ENCODE measurements at regions not wholly inside any gene's neighbourhood (a gene's known extent, or its start where the extent isn't known, plus 50 kb on each side); places are given as distances from the start of the nearest gene placed in this dataset.

DNA sequence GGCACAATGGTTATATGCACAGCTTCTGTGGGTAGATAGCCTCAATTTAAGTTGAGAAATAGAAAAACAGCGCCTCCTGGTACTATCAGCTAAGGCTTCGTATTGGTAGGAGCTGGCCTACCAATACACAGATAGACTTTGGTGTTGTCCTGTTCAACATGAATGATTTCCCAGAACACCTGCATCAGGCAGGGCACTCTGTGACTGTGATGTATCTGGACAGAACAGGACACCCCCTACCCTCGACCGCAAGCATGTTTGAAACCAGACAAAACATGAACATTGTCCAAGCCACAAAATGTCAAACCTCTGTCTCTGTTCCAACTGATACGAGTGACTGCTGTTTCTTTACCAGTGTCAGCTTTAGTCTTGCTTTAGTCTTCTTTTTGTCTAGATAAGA is 144.9 kb downstream of the HAPSTR1 start:
- H3K27ac Mint-ChIP-seq, result no peak overlapping the region
- intact Hi-C loops (cut with micrococcal nuclease), result no loop called here
- H3K4me3 Mint-ChIP-seq, result no peak overlapping the region
- H3K9me3 Mint-ChIP-seq, result peaks cover 4% of the 10 kb centered on the region
- no peaks in the 10 kb centered on the region for H3K36me3 Mint-ChIP-seq (ENCODE audit: low read depth)
- no peak for DNase-seq (ENCODE audit: low spot score)
- H3K4me1 Mint-ChIP-seq (ENCODE audit: low read depth), result no peaks in the 10 kb centered on the region
- H3K27me3 Mint-ChIP-seq (ENCODE audit: insufficient read depth), result peaks cover 2% of the 10 kb centered on the region

DNA sequence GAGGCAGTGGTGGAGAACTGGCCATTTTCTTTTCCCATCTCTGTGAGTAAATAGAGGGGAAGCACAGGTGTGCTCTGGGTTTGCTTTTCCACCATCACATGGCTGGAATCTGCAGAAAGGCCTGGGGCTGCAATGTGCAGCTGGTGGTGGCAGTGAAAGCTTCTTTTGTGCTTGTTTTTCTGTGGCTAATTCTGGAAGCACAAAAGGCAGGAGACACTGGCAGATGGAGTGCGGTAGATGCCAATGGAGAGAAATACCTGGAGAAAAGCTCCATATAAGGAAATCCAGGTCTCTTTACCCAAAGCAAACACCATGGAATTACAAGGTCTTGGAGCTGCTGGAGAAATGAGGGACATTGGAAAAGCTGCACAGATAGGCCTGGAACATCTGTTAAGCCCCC is 146.9 kb downstream of the HAPSTR1 start:
- peaks cover 2% of the 10 kb centered on the region for H3K27me3 Mint-ChIP-seq (ENCODE audit: insufficient read depth)
- no peaks in the 10 kb centered on the region for H3K4me1 Mint-ChIP-seq (ENCODE audit: low read depth)
- H3K27ac Mint-ChIP-seq, result no peak overlapping the region
- intact Hi-C loops (cut with micrococcal nuclease), result no loop called here
- no peak for DNase-seq (ENCODE audit: low spot score)
- peaks cover 4% of the 10 kb centered on the region for H3K9me3 Mint-ChIP-seq
- H3K36me3 Mint-ChIP-seq (ENCODE audit: low read depth), result no peaks in the 10 kb centered on the region
- no peak overlapping the region for H3K4me3 Mint-ChIP-seq

DNA sequence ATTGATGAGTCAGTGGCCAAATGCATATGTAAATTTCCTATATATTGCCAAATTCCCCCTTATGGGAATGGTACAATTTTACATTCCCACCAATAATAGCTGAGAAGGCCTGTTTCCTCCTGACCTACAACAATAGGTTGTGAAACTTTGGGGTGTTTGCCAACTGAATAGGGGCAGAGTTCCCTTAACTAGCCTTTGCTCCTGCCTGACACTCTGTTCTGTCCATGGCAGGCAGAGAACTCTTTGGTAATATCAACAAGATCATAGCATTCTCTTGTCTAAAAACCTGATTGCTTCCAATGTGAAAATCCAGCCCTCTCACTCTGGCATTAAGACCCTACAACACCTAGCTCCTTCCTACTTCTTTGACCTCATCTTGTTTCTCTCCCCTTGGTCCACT is 149.7 kb downstream of the HAPSTR1 start:
- H3K4me3 Mint-ChIP-seq, result no peak overlapping the region
- peaks cover 1% of the 10 kb centered on the region for H3K27me3 Mint-ChIP-seq (ENCODE audit: insufficient read depth)
- no peaks in the 10 kb centered on the region for H3K36me3 Mint-ChIP-seq (ENCODE audit: low read depth)
- intact Hi-C loops (cut with micrococcal nuclease), result no loop called here
- H3K4me1 Mint-ChIP-seq (ENCODE audit: low read depth), result no peaks in the 10 kb centered on the region
- H3K27ac Mint-ChIP-seq, result no peak overlapping the region
- H3K9me3 Mint-ChIP-seq, result peaks cover 4% of the 10 kb centered on the region
- DNase-seq (ENCODE audit: low spot score), result no peak

DNA sequence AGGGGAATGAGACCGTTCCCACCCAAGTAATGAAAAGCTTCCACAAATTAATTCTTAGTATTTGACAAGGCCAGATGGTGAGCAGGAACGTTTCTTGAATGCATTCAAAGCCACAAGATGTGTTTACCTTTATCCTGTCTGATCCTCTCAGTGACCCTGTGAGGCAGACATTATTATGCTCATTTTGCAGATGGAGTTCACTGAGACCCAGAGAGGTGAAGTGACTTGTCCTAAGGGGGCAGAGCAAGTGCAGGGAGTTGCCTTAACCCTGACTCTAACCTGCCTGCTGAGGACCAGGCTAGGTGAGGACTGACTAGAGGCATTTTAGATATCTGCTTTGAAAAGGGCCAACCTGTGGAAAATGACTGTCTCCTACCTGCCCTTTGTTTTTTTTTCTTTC is 156.7 kb downstream of the HAPSTR1 start:
- no peaks in the 10 kb centered on the region for H3K4me1 Mint-ChIP-seq (ENCODE audit: low read depth)
- DNase-seq (ENCODE audit: low spot score), result no peak
- H3K4me3 Mint-ChIP-seq, result no peak overlapping the region
- H3K9me3 Mint-ChIP-seq, result no peaks in the 10 kb centered on the region
- H3K27ac Mint-ChIP-seq, result no peak overlapping the region
- peaks cover 6% of the 10 kb centered on the region for H3K27me3 Mint-ChIP-seq (ENCODE audit: insufficient read depth)
- intact Hi-C loops (cut with micrococcal nuclease), result no loop called here
- no peaks in the 10 kb centered on the region for H3K36me3 Mint-ChIP-seq (ENCODE audit: low read depth)

DNA sequence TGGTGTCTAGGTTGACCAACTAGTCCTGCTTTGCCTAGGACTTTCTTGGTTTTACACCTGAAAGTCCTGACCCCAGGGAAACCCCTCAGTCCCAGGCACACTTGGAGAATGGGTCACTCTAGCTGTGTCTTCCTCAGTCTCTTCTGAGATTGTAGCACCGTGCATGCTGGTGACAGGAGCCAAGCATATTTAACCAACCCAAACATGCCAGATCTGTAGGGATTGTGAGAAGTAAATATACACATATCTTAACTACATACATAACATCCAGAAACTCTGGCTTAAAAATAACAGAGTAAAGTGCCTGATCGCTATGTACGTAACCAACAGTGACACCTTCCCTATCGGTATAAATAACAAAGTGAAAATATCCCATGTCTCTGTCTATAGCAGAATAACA is 158.1 kb downstream of the HAPSTR1 start:
- no peaks in the 10 kb centered on the region for H3K9me3 Mint-ChIP-seq
- DNase-seq (ENCODE audit: low spot score), result no peak
- no peak overlapping the region for H3K4me3 Mint-ChIP-seq
- H3K36me3 Mint-ChIP-seq (ENCODE audit: low read depth), result no peaks in the 10 kb centered on the region
- no peaks in the 10 kb centered on the region for H3K4me1 Mint-ChIP-seq (ENCODE audit: low read depth)
- intact Hi-C loops (cut with micrococcal nuclease), result no loop called here
- H3K27me3 Mint-ChIP-seq (ENCODE audit: insufficient read depth), result peaks cover 6% of the 10 kb centered on the region
- H3K27ac Mint-ChIP-seq, result no peak overlapping the region

DNA sequence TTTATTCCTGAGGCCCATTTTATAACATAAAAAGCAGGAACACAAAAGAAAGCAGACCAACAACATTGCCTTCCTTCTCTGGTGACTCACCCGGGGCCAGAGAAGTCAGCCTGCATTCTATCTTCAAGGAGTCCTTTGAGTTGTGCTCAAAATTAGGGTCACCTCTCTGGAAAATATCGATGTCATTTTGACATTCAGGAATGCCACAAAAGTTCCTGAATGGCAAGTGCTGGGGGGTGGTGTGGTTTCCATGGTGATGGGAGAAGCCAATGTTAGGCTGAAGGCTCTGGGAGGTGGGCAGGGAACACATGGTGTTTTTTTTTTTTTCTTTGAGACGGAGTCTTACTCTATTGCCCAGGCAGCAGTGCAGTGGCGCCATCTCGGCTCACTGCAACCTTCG is 159.6 kb downstream of the HAPSTR1 start:
- H3K9me3 Mint-ChIP-seq, result no peaks in the 10 kb centered on the region
- DNase-seq (ENCODE audit: low spot score), result no peak
- no peaks in the 10 kb centered on the region for H3K4me1 Mint-ChIP-seq (ENCODE audit: low read depth)
- H3K4me3 Mint-ChIP-seq, result no peak overlapping the region
- no peaks in the 10 kb centered on the region for H3K36me3 Mint-ChIP-seq (ENCODE audit: low read depth)
- no peak overlapping the region for H3K27ac Mint-ChIP-seq
- intact Hi-C loops (cut with micrococcal nuclease), result no loop called here
- peaks cover 5% of the 10 kb centered on the region for H3K27me3 Mint-ChIP-seq (ENCODE audit: insufficient read depth)

DNA sequence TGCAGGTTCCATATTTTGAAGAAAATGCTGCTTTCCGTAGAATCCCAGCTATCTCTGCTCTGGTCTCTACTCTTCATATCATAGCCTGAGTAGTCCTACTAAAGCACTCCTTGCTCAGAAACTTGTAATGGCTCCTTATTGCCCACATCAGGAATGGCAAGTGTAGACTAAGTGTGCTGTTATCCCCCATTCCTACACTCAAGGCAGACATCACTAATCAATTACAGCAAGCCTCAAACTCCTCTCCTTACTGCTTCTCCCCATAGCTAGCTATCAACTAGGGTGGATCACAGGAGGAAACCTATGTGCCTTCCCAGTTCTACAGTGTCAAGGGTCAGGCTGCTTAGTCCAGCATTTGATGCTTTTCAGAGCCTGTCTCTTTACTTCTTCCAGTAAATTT is 163.4 kb downstream of the HAPSTR1 start:
- no peaks in the 10 kb centered on the region for H3K36me3 Mint-ChIP-seq (ENCODE audit: low read depth)
- no peaks in the 10 kb centered on the region for H3K4me1 Mint-ChIP-seq (ENCODE audit: low read depth)
- H3K27me3 Mint-ChIP-seq (ENCODE audit: insufficient read depth), result no peaks in the 10 kb centered on the region
- intact Hi-C loops (cut with micrococcal nuclease), result no loop called here
- H3K4me3 Mint-ChIP-seq, result no peak overlapping the region
- DNase-seq (ENCODE audit: low spot score), result no peak
- H3K9me3 Mint-ChIP-seq, result no peaks in the 10 kb centered on the region
- H3K27ac Mint-ChIP-seq, result no peak overlapping the region

DNA sequence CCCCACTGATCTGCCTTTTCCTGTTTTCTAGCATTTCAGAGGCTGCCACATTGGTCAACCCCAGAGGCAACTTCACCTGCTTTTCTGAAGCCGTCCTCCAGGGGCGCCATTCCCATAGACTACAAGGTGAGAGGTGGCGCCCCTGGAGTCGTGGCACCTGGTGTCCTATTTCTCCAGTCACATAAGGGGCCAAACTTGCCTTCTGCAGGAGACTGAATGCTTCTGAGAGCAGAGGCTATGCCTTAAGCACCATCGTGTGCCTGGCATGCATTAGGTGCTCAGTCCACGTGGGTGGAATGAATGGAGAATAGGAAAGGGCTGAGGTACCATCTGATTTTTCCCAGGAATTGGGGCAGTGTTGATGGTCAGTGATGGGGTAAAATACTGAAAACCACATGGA is 164.8 kb downstream of the HAPSTR1 start:
- no peak for DNase-seq (ENCODE audit: low spot score)
- intact Hi-C loops (cut with micrococcal nuclease), result no loop called here
- no peak overlapping the region for H3K4me3 Mint-ChIP-seq
- no peaks in the 10 kb centered on the region for H3K36me3 Mint-ChIP-seq (ENCODE audit: low read depth)
- no peak overlapping the region for H3K27ac Mint-ChIP-seq
- H3K27me3 Mint-ChIP-seq (ENCODE audit: insufficient read depth), result no peaks in the 10 kb centered on the region
- no peaks in the 10 kb centered on the region for H3K9me3 Mint-ChIP-seq
- H3K4me1 Mint-ChIP-seq (ENCODE audit: low read depth), result no peaks in the 10 kb centered on the region

DNA sequence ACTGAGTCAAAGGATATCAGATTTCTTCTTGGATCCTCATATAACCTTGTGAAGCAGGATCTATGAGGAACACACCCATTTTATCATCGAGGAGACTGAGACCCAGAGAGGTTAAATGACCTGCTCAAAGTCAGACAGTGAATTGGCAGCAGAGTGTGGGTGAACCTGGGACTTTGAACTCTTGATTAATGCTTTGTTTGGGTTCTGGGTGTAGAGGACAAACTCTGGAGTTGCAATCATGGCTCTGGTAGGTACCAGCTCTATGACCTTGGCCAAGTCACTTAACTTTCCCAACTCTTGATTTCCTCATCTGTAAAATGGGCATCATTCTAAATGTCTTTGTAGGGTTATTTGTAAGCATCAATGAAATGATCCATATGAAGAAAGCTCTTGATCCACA is 166.4 kb downstream of the HAPSTR1 start:
- Mint-ChIP-seq H3K36me3 (ENCODE audit: low read depth) (no peaks in the 10 kb centered on the region), H3K27ac (no peak overlapping the region), H3K27me3 (ENCODE audit: insufficient read depth) (no peaks in the 10 kb centered on the region), H3K4me3 (no peak overlapping the region), H3K9me3 (no peaks in the 10 kb centered on the region), H3K4me1 (ENCODE audit: low read depth) (no peaks in the 10 kb centered on the region)
- intact Hi-C loops (cut with micrococcal nuclease), result no loop called here
- no peak for DNase-seq (ENCODE audit: low spot score)

DNA sequence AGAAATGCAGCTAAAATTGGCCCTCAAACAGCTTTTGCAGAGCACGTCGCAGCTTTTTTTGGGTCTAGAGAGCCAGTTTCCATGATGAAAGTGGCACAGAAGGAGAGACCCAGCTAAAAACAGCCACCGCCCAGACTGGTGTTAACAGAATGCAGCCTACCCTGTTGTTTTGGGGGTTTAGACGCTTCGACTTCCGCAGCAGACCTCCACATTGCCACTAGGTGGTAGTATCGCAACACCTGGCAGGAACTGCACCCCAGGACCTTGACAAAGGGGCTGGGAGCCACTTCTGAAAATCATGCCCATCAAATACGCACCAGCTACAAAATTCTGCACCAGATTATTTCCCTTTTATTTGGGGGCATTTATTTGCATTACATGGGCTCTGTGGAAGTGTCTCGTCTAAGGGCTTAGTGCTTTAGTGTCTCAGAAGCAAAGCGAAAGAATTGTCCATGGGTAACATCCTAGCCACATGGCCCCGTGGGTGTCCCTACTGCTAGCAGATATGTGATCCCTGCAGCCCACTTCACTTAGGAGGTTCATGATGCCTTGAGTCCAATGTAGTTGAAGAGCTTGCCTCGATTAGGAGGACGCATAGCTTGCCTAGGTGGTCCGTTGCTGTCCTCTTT is 167.1 kb downstream of the HAPSTR1 start:
- Mint-ChIP-seq H3K4me3 (no peak overlapping the region), H3K27me3 (ENCODE audit: insufficient read depth) (no peaks in the 10 kb centered on the region), H3K27ac (no peak overlapping the region), H3K36me3 (ENCODE audit: low read depth) (no peaks in the 10 kb centered on the region), H3K4me1 (ENCODE audit: low read depth) (no peaks in the 10 kb centered on the region), H3K9me3 (no peaks in the 10 kb centered on the region)
- intact Hi-C loops (cut with micrococcal nuclease), result no loop called here
- DNase-seq (ENCODE audit: low spot score), result no peak

DNA sequence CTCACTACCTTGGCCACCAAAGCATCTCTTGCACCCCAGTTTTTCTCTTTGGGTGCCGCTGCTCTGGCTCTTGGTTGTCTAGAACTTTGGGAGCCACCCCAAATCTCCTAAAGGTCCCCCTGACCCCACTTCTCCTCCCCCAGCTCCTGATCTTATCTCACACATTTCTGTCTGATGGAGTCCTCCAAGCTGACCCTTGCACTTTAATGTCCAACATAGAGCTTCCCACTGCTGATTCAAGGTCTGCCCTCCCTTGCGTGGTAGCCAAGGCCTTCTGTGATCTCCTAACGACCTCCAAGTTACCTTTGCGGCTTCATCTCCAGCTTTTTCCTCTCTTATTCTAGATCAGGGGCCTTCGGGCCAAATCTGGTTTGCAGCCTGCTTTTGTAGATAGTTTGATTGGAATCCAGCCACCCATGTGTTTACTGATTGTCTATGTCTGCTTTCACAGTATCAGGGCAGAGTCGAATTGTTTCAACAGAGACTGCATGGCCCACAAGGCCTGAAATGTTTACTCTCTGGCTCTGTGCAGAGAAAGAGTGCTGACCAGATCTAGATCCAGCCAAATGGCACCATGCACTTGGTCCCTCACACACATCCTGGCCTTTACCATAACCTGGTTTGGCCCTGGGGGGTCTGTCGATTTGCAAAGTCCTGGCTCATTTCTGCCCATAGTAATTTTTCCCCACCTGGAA is 168.6 kb downstream of the HAPSTR1 start:
- intact Hi-C loops (cut with micrococcal nuclease), result no loop called here
- Mint-ChIP-seq H3K9me3 (no peaks in the 10 kb centered on the region), H3K27ac (no peak overlapping the region), H3K27me3 (ENCODE audit: insufficient read depth) (no peaks in the 10 kb centered on the region), H3K4me3 (no peak overlapping the region), H3K36me3 (ENCODE audit: low read depth) (no peaks in the 10 kb centered on the region), H3K4me1 (ENCODE audit: low read depth) (no peaks in the 10 kb centered on the region)
- no peak for DNase-seq (ENCODE audit: low spot score)

DNA sequence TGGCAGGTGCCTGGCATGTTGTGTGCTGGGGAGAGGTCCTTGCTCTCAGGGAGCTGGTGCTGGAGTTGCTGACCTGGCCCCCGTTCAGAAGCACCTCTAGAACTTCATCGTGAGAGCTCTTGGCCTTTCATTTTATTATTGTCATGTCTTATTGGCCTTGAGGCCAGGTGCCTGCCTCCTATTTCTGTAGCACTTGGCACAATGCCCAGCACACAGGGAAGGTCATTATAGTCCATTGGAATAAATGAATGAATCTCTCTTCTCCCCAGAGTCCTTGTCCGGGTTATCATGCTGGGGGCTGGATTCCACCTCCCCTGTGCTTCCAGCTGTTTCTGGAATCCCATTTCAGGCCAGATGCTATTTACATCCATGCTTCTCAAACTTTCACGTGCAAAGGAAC is 169.2 kb downstream of the HAPSTR1 start:
- no peak overlapping the region for H3K4me3 Mint-ChIP-seq
- H3K4me1 Mint-ChIP-seq (ENCODE audit: low read depth), result no peaks in the 10 kb centered on the region
- H3K27ac Mint-ChIP-seq, result no peak overlapping the region
- intact Hi-C loops (cut with micrococcal nuclease), result no loop called here
- H3K9me3 Mint-ChIP-seq, result no peaks in the 10 kb centered on the region
- no peaks in the 10 kb centered on the region for H3K27me3 Mint-ChIP-seq (ENCODE audit: insufficient read depth)
- no peaks in the 10 kb centered on the region for H3K36me3 Mint-ChIP-seq (ENCODE audit: low read depth)
- DNase-seq (ENCODE audit: low spot score), result no peak

DNA sequence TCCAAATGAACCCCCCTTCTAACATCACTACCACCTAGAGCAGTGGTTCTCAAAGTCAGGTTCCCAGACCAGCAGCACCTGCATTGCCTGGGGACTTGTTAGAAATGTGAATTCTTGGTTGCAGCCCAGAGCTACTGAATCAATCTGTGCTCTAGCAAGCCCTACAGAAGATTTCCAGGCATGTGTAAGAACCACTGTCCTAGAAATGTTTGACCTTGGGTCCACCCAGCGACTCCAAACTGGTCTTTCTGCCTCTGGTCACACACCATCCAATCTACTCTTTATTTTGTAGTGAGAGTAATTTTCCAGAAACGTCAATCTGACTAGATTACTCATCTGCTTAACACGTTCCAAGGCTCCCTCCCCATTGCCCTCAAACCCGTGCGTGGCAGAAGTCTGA is 169.9 kb downstream of the HAPSTR1 start:
- Mint-ChIP-seq H3K4me3 (no peak overlapping the region), H3K36me3 (ENCODE audit: low read depth) (no peaks in the 10 kb centered on the region), H3K4me1 (ENCODE audit: low read depth) (no peaks in the 10 kb centered on the region), H3K27me3 (ENCODE audit: insufficient read depth) (peaks cover 5% of the 10 kb centered on the region), H3K9me3 (no peaks in the 10 kb centered on the region), H3K27ac (no peak overlapping the region)
- DNase-seq (ENCODE audit: low spot score), result no peak
- intact Hi-C loops (cut with micrococcal nuclease), result no loop called here
